HG03066 (cell line): ENCODE measurements at regions not wholly inside any gene's neighbourhood (a gene's known extent, or its start where the extent isn't known, plus 50 kb on each side); places are given as distances from the start of the nearest gene placed in this dataset.
A peak's percentile ranks its signal among the peaks of the same experiment; 100 is the strongest.

Experiments used
- ATAC-seq: cut with Tn5 transposase; IDR thresholded peaks from one replicate; pipeline ENCODE4 v1.9.1; 2021; ENCODE audit warnings: low read depth; ENCODE audit not compliant: unreplicated experiment

DNA sequence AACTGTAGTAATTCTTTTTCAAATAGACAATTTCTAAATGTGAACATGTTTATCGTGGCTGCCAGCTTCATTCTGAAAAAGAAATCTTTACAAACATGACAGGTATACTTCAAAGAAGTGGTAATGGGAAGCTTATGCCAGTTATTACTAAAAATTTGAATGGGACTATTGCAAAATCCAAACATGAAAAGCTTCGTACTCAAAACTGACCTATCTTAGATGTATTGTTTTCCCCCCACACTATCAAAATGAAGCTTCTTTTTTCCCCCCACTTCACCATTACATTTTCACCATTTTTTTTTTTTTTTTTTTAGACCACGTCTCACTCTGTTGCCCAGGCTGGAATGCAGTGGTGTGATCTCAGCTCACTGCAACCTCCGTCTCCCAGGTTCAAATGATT is 50.4 kb upstream of the SERTAD2 start:
- no peak for ATAC-seq

DNA sequence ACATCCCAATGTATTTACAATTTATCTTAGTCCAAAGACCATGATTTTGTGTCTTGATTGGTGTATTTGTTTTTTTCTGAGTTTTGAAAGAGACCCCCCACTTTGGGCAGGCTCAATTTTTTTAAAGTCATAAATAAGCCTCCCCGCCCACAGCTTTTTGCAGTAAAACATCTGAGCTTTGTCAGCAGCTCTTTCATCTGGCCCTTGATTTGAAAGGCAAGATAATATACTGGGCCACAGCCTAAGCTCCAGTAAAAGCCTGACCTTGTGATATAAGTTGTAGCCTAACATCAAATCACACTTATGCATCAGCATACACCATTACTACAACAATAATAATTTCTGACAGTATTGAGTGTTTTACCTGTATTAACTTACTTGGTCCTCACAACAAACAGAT is 51.3 kb upstream of the SERTAD2 start:
- ATAC-seq: no peak

DNA sequence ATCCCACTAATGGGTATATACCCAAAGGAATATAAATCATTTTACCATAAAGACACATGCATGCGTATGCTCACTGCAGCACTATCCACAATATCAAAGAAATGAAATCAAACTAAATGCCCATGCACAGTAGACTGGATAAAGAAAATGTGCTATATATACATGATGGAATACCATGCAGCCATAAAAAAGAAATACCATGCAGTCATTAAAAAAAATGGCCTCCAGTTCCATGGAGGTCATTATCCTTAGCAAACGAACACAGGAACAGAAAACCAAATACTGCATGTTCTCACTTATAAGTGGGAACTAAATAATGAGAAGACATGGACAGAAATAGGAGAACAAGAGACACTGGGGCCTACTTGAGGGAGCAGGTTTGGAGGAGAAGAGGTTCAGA is 53.6 kb upstream of the SERTAD2 start:
- ATAC-seq: no peak

DNA sequence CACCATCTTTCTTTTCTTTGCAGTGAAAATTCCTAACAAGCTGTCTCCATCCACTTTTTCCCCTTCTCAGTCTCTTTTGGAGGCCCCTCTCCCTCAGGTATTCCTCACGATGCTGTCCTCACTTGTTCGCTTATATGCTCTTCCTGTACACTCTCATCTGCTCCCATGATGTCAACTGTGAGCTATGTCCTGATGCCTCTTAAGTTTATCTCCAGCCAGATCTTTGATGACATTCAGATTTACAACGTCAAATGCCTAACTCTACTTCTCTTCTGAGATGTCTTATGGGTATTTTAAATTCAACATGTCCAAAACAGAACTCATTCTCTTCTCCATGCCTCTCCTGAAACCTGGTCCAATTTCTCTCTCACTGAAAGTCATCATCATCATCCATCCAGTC is 55.1 kb upstream of the SERTAD2 start:
- no peak for ATAC-seq

DNA sequence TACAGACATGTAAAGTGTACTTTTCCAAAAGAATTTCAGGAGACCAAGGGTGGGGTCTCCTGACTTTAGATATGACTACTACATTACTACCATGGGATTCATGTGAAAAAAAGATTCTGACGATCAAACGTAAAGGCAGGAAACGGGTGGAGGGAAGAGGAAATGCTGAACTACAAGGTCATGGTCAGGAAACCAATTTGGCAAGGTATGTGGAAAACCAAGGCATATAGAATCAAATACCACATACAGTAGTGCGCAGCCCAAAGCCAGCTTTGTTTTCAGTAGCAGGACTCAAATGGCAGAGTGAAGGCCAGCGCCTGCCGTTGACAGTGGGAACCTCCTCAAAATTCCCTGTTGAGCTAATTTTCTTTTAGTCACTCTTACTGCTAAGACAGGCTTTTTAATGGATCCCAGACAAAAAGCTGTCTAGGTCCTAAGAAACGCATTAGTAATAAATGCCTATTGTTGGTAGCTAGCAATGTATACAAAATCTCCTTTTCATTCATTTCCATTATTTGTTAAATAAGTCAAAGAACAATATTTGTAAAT is 57.6 kb upstream of the SERTAD2 start:
- no peak for ATAC-seq

DNA sequence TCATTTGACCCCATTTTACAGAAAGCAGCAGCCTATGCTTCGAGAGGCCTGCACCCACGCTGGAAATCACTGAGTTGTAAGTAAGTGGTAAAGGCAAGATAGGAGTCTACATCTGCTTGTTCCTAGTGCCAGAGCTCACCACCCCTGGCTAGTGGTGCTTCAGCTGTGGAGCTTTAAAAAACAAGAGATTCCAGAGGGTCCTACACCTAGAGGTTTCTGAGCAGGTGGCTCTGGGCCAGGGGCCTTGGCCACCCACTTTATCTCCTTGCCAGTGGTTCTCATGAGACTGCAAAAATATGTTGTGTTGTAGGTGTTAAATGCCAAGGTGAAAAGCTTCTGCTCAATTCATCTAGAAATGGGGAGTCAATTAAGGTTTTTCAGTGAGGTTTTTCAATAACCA is 60.0 kb upstream of the SERTAD2 start:
- no peak for ATAC-seq

DNA sequence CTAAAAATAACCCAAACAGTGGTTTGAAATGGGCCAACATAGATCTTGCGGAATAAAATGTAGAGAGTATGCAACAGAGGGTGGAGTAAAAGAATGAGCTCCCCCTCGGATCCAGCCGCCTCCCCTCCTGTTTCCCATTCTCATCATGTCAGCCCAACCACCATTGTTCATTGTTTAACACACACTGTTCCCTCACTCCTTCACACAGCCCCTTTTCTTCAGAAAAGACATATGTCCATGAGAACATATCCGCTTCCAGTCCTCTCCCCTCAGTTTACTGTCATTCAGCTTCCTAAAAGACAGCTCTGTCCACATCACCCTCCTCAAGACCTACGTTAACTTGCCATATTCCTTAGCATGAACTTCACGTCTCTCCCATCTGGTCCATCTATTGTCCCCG is 62.9 kb upstream of the SERTAD2 start:
- no peak for ATAC-seq

DNA sequence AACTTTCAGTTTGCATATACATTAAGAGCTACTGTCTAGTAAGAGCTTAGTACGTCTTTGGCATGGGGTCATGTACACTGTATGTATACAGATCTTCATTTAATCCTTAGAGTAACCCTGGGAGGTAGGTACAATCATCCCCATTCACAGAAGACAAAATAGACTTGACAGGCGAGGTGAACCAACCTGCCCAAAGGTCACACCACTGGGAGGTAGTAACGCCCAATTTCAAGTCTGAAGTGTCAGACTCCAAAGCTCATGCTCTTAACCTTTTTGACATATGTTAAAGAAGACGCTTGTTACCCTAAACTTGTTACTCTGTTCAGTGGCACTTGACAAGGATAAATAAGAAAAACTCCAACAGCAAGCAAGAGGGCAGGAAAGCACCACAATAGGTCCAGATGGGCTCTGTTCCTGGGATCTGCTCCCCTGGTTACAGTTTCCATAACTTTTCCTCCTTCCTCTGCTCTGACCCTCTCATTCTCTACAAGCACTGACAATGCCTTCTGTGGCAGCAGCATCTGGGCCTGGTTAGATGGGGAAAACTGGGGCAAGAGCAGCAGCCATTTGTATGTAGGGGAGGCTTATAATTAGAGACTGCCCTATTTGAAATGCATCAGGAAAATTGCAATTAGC is 64.7 kb upstream of the SERTAD2 start:
- ATAC-seq: no peak

DNA sequence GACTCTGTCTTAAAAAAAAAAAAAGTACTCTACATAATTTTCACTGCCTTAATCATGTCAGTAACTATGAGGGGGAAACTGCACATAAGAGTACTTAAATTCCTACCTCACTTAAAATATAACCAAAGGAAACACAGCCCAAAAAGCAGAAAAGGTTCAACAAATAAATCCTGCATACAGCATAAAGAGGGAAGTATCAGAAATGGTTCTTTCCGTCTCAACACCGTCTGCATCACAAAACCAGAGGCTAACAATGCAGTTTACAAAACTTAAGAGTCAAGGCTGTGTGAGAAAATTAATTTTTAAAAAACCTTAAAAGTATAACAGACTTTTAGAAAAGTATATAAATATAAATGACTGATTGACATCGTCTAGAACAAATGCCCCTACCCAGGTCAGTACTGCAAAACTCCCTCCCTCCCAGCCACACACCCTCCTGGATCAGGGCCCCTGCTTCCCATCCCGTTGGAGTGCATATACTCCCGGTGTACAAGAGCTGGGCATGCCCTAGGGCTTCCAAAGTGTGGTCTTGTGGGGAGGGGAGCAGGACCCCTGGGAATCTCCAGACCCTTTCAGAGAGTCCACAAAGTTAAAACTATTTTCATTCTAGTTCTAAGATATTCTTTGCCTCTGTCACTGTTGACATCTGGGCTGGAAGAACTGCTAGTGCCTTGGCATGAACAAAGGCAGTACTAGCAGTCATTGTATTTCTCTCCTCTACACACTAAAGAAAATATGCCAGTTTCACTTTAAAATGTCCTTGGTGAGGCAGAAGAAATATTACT is 67.0 kb upstream of the SERTAD2 start:
- ATAC-seq: no peak

DNA sequence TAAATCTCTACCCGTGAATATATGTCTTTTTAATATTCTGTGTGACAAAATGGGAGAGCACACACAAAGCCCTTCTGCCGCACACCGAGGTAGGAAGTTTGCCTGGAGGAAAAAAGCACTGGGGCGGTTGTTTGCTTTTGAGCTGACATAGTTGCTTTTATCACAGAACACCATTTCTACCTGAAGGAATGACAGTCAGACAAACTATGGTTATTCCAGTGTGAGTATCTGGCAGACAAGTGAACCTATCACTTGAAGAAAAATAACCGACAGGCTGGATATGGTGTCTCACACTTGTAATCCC is 67.6 kb upstream of the SERTAD2 start:
- no peak for ATAC-seq

DNA sequence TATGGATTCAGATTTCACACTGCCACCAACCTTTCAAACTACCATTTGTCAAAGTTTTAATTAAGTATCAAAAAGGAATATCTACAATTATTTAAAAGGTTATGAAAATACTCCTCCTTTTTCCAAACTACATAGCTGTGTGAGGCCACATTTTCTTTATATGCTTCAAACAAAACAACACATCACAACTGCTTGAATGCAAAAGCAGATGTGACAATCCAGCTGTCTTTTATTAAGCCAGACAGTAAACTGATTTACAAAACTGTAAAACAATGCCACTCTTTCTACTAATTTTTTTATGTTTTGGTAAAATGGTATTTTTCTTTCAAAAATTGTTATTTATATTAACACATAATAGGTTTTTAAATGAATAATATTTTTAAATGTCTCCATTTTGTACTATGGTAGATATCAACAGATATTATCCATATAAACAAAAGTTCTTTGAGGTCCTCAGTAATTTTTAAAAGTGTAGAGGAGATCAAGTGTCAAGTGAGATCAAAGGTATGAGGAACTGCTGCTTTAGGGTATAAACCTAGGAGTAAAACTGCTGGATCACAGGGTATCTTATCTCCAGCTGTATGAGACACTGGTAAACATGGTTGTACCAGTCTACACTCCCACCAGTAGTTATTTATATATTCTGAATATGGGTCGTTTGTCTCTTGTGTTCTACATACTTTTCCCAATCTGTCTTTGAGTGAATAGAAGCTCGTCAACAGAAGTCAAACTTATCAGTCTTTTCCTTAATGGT is 68.8 kb upstream of the SERTAD2 start:
- ATAC-seq: no peak

DNA sequence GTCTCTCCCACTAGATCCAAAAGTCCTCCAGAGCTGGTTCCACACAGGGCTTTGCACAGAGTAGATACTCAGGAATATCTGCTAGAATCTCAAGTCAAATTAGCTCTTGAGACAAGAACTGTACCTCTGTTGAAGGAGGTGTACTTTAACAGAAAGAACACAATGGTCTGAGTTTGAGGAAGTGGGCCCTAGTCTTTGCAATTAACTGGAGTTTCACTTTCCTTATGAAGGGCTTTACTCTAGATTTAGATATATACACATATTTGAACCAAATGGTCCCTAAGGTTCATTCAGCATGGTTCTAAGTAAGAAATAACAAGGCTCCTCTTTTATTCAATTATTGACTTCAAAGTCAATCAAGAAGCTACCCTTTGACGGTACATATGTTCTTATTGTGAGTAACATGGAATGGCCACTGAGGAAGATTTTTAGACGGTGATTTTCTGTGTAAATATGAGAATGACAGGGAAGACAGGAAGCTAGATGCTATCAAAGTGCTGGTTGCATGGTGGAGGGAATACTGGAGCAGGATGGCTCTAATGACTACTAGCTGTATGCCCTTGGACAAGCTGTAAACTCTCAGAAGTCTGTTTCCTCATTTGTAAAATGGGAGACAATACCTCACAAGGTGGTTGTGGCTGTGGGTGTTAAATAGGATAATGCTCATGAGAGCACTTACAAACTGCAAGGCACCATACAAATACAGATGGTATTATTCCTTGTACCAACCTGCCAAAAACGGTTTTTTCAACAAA is 73.5 kb upstream of the SERTAD2 start:
- ATAC-seq: peak; percentile 92

DNA sequence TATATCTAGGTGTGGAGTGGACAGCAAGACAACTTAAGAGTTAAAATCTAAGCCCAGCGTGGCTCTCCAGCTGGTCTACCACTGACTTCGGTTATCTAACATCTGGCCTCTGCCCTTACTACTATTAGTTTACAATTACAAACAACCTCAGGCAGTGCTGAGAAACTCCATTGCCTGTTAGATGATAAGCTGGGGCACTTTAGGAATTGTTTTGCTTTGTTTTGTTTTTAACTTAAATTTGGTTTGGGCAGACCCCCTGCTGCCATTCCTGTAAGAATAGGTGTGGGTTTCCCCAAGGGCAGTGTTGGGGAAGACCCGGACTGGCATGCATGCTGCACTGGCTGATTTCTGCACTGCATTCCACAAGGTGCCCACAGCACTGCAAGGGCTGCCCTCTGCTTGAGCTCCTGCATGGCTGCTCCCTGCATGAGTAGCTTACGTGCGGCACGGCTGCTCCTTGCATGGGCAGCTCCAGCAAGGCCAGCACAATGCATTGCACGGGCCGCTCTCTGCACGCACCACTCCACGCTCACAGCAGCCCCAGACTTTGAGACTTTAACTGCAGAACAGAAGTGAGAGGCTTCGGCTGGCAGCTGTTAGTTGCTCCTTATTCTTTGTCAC is 74.2 kb upstream of the SERTAD2 start:
- ATAC-seq: no peak

DNA sequence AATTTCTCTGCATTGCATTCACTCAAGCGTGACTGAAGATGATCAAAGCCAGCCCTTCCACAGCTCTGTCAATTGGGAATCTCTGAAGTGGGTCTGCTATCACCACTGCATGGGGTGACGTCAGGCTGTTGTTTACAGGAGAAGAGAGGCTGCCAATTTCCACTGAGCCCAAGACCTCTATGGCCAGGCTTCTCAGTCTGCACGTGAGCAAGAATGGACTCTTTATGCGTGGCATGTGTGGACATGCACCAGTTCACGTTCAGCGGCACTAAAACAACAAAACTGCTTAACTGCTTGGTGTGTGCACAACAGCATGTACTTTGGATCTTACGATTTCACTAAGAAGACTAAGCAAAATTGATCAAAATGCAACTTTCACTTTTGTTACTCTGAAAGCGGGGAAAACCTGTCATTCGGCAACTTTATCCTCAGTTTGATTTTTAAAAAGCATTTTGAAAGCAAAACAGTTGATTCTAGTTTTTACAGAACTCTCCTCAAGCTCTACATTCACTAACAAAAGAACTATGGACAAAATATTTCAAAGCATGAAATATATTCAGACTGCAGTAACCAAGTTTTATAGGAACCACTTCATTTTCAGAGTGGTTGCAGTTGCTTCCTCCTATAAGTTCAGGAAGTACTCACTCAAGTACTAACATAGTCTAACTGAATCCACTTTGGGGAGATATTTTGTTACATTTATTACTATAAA is 77.0 kb upstream of the SERTAD2 start:
- ATAC-seq: no peak

DNA sequence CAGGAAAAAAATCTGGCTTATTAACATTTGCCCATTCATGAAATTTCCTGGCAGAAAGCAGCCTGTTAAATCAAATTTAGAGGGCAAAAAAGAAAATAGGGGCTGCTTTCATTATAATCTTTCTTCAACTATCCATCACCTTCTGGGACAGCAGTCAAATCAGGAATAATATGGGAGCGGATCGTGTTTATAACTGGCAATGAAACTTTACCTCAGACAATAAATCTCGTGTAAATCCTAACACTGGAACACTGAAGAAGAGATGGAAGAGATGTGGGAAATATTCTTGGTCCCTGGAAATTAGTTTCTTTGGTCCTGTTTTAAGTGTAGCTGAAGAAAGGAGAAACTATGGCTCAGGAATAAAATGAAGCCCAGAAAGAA is 77.5 kb upstream of the SERTAD2 start:
- no peak for ATAC-seq

DNA sequence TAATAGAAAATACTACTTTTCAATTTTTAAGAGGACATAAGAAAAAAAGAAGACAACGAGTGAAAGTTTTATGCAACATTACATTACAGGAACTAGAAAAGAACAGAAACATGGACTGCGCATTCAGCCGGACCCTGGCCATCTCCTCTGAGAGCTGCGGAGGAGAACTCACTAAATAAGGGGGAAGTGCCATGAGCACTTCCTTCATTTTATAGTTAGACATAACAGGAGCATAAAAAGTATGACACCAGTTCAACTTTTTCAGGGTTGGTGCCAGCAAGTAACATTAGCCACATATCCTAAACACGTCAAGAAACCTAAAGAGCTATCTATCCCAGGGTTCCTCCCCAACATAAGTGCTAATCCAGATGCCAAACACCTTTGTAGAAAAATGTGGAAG is 78.0 kb upstream of the SERTAD2 start:
- ATAC-seq: no peak

DNA sequence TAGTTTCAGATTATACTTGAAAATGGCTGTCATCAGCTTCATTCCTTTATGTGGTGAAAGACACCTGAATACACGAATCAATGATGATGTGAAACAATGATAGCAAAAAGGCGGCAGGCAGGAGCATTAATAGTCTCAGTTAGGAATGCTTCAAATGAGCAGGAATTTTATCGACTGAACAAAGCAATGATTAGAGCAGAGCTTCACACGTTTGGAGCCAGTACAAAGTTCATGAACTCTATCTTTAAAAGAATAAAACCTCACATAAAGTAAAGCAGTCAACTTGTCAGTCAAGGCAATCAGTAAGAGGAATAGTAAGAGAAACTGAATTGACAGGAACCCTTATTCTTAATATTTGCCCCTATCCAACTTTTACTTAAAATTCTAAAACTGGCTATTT is 78.4 kb upstream of the SERTAD2 start:
- ATAC-seq: no peak

DNA sequence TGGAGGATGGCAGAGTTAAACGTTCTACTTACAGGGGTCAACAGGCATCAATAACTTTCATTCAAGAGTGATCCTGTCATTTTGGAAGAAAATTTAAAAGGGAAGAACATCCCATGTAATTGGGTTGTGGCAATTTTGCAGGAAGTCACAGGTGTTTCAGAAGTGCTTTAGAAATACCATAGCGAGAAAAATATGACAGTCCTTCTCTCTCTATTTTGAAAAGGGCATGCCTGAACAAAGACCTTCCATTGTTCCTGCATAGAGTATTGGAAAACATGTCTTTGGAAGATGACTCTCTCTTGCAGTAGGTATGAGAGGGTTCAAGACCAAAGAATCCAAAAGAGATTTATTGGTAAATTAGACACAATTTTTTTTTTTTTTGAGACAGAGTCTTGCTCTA is 81.8 kb upstream of the SERTAD2 start:
- ATAC-seq: no peak

DNA sequence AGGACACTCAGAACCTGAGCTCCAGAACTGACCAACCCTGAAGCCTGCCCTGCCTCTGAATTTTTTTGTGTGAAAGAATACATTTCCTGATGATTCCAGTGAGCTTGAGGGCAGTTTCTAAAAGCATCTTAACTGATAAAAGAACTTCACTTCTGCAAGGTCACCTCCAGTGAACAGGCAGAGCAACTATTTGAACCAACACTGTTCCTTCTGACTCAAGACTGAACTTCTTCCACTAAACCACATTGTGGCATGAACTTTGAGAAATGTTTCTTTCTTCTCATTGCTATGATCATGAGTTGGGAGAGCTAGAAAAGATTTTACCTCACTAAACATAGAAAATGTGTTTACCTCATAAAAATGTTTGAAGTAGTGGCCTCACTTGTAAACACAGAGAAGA is 83.8 kb upstream of the SERTAD2 start:
- peak; percentile 63 for ATAC-seq

DNA sequence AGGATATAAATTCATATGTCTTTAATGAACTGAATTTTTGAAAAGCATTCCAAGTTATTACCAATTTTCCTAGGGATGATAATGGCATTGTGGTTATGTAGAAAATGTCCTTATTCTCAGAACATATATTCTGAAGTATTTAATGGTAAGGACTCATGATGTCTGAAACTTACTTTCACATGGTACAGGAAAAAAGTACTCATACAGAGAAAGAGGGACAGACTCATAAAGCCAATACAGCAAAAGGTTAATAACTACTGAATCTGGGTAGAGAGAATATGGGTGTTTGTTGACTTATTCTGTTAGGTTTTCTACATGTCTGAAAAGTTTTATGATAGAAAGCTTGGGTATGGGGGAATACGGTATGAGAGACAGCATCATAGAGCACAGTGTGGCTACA is 84.3 kb upstream of the SERTAD2 start:
- no peak for ATAC-seq
